K562 (cell line): ENCODE measurements at regions not wholly inside any gene's neighbourhood (a gene's known extent, or its start where the extent isn't known, plus 50 kb on each side); places are given as distances from the start of the nearest gene placed in this dataset.

Experiments
- ADNP ChIP-seq: fragments of 200-800 bp; sonication (Bioruptor generic); IDR thresholded peaks from 2 replicates; pipeline ENCODE4 v1.6.1; 2016; ENCODE audit warnings: missing genetic modification characterization, missing compliant biosample characterization
- E2F3 ChIP-seq: fragments of 250-450 bp; sonication (Bioruptor Pico); IDR thresholded peaks from 2 replicates; pipeline ENCODE4 v1.4.0; 2020; ENCODE audit warnings: mild to moderate bottlenecking
- ETV1 ChIP-seq: fragments of 450-650 bp; conservative IDR thresholded peaks from 2 replicates; pipeline ENCODE4 v1.6.1; 2016; ENCODE audit warnings: missing genetic modification characterization, control low read depth, low read depth, missing compliant biosample characterization
- FOXK2 ChIP-seq, 2 experiments: fragments of 450-650 bp; IDR thresholded peaks in 1 of 2; conservative IDR thresholded peaks in 1 of 2; 2 replicates each; pipeline ENCODE4 v1.6.1; 2016; ENCODE audit warnings: low read depth in 2 of 2, mild to moderate bottlenecking in 1 of 2
- FOXP1 ChIP-seq: sonication (generic); formaldehyde crosslinking; IDR thresholded peaks from 2 replicates; pipeline ENCODE4 v1.8.0; 2022; ENCODE audit warnings: mild to moderate bottlenecking, missing genetic modification reagents
- HSF4 ChIP-seq: fragments of 250-450 bp; sonication (Bioruptor Pico); IDR thresholded peaks from 2 replicates; pipeline ENCODE4 v2.1.2; 2022; ENCODE audit warnings: mild to moderate bottlenecking, moderate library complexity, borderline replicate concordance
- KDM4B ChIP-seq, 2 experiments: fragments of 450-650 bp in 1 of 2; sonication (generic) in 1 of 2; IDR thresholded peaks; 2 replicates each; pipeline ENCODE4 v1.6.1; 2016 to 2017; ENCODE audit warnings: borderline replicate concordance in 2 of 2, antibody characterized with exemption in 1 of 2, low read depth in 1 of 2, mild to moderate bottlenecking in 1 of 2
- NFIX ChIP-seq: fragments of 250-450 bp; sonication (Bioruptor Pico); IDR thresholded peaks from 2 replicates; pipeline ENCODE4 v1.4.0; 2020; ENCODE audit warnings: low read depth, mild to moderate bottlenecking, moderate library complexity
- NONO ChIP-seq, 2 experiments: fragments of 200-400 bp in 1 of 2; fragments of 450-650 bp in 1 of 2; formaldehyde crosslinking in 1 of 2; IDR thresholded peaks; 2 replicates each; pipeline ENCODE4 v1.6.1; 2017; ENCODE audit warnings: low read depth in 2 of 2, mild to moderate bottlenecking in 2 of 2, moderate library complexity in 2 of 2, low read length in 1 of 2
- PHF21A ChIP-seq: fragments of 450-650 bp; IDR thresholded peaks from 2 replicates; pipeline ENCODE4 v1.6.1; 2017; ENCODE audit warnings: low read depth, borderline replicate concordance
- POLR2G ChIP-seq: fragments of 200-400 bp; formaldehyde crosslinking; IDR thresholded peaks from 2 replicates; pipeline ENCODE4 v1.6.1; 2017; ENCODE audit warnings: low read depth, mild to moderate bottlenecking, antibody characterized with exemption, low read length, moderate library complexity
- POU5F1 ChIP-seq: fragments of 150-350 bp; IDR thresholded peaks from 2 replicates; pipeline ENCODE4 v1.6.1; 2014; ENCODE audit warnings: borderline replicate concordance, low read length, low read depth, mild to moderate bottlenecking; ENCODE audit not compliant: partially characterized antibody
- ZBTB9 ChIP-seq: fragments of 450-650 bp; formaldehyde crosslinking; IDR thresholded peaks from 2 replicates; pipeline ENCODE4 v1.4.0; 2020; ENCODE audit warnings: mild to moderate bottlenecking, moderate library complexity
- ZFP36 ChIP-seq: fragments of 150-350 bp; IDR thresholded peaks from 2 replicates; pipeline ENCODE4 v1.6.1; 2018; ENCODE audit warnings: low read length, low read depth; ENCODE audit not compliant: partially characterized antibody
- ZNF717 ChIP-seq: fragments of 250-450 bp; sonication (Bioruptor Pico); IDR thresholded peaks from 2 replicates; pipeline ENCODE4 v1.5.0; 2021
- TF ChIP-seq, protein P1 (sequence below): sonication (generic); formaldehyde crosslinking; IDR thresholded peaks from 2 replicates; pipeline ENCODE4 v1.5.0; 2020; ENCODE audit warnings: missing genetic modification reagents
- TF ChIP-seq, protein P2 (sequence below), 2 experiments: fragments of 450-650 bp in 1 of 2; sonication (generic) in 1 of 2; formaldehyde crosslinking in 1 of 2; IDR thresholded peaks; 2 replicates each; pipeline versions ENCODE4 v1.7.1 to v1.9.0; 2016 to 2022; ENCODE audit warnings: inconsistent platforms in 1 of 2, mild to moderate bottlenecking in 1 of 2, missing genetic modification reagents in 1 of 2

- no peak for TF ChIP-seq POU5F1
- no peak for TF ChIP-seq FOXK2 (conservative IDR thresholded peaks at IDR 0.05 in 1 of 2, IDR thresholded peaks at IDR 0.05 in 1 of 2; ENCODE audit: low read depth in 2 of 2)
- TF ChIP-seq FOXP1, result no peak
- no peak for TF ChIP-seq NONO (IDR thresholded peaks at IDR 0.05; ENCODE audit: low read depth in 2 of 2, low read length in 1 of 2)
- TF ChIP-seq POLR2G, result no peak
- TF ChIP-seq KDM4B (IDR thresholded peaks at IDR 0.05; ENCODE audit: borderline replicate concordance in 2 of 2, low read depth in 1 of 2), result no peak
- 0 out of 2 replicates have a peak, but pooled peaks have one; percentile 28 for TF ChIP-seq ZBTB9 (CRISPR knock-in tag)
- TF ChIP-seq ZNF717 (CRISPR knock-in tag), result no peak
- no peak for TF ChIP-seq NFIX (CRISPR knock-in tag)
- no peak for TF ChIP-seq ETV1 (tag)
- TF ChIP-seq, protein P1, sequence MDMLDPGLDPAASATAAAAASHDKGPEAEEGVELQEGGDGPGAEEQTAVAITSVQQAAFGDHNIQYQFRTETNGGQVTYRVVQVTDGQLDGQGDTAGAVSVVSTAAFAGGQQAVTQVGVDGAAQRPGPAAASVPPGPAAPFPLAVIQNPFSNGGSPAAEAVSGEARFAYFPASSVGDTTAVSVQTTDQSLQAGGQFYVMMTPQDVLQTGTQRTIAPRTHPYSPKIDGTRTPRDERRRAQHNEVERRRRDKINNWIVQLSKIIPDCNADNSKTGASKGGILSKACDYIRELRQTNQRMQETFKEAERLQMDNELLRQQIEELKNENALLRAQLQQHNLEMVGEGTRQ, result peak; percentile 53
- no peak for TF ChIP-seq ZFP36
- no peak for TF ChIP-seq HSF4 (CRISPR knock-in tag)
- no peak for TF ChIP-seq E2F3
- TF ChIP-seq PHF21A, result no peak
- TF ChIP-seq, protein P2, sequence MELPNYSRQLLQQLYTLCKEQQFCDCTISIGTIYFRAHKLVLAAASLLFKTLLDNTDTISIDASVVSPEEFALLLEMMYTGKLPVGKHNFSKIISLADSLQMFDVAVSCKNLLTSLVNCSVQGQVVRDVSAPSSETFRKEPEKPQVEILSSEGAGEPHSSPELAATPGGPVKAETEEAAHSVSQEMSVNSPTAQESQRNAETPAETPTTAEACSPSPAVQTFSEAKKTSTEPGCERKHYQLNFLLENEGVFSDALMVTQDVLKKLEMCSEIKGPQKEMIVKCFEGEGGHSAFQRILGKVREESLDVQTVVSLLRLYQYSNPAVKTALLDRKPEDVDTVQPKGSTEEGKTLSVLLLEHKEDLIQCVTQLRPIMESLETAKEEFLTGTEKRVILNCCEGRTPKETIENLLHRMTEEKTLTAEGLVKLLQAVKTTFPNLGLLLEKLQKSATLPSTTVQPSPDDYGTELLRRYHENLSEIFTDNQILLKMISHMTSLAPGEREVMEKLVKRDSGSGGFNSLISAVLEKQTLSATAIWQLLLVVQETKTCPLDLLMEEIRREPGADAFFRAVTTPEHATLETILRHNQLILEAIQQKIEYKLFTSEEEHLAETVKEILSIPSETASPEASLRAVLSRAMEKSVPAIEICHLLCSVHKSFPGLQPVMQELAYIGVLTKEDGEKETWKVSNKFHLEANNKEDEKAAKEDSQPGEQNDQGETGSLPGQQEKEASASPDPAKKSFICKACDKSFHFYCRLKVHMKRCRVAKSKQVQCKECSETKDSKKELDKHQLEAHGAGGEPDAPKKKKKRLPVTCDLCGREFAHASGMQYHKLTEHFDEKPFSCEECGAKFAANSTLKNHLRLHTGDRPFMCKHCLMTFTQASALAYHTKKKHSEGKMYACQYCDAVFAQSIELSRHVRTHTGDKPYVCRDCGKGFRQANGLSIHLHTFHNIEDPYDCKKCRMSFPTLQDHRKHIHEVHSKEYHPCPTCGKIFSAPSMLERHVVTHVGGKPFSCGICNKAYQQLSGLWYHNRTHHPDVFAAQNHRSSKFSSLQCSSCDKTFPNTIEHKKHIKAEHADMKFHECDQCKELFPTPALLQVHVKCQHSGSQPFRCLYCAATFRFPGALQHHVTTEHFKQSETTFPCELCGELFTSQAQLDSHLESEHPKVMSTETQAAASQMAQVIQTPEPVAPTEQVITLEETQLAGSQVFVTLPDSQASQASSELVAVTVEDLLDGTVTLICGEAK (IDR thresholded peaks at IDR 0.05), result no peak
- TF ChIP-seq, protein P2 (CRISPR knock-in tag; IDR thresholded peaks at IDR 0.05), result no peak
- no peak for TF ChIP-seq ADNP
These were observed 157.5 kb downstream of the TMTC3 start (continued) for GRCh38 chr12:88299567-88300101.
